ENCODE measurements at regions not wholly inside any gene's neighbourhood (a gene's known extent, or its start where the extent isn't known, plus 50 kb on each side); places are given as distances from the start of the nearest gene placed in this dataset.

GRCh38 chr5:167285591-167285990 is 1005.9 kb upstream of the WWC1 start:
- H3K27me3 ChIP-seq (replicated peaks in 1 of 7): no peaks in the 10 kb centered on the region
- no peak overlapping the region for H3K27ac ChIP-seq
- H3K36me3 ChIP-seq: no peaks in the 10 kb centered on the region
- H3K9me3 ChIP-seq: peaks cover 0 to 11% (median 0%) of the 10 kb centered on the region in 8 donors
- H3K4me1 ChIP-seq: no peaks in the 10 kb centered on the region
- no peak for TF ChIP-seq POLR2A (IDR thresholded peaks at IDR 0.05)
- no peak for TF ChIP-seq CTCF (IDR thresholded peaks at IDR 0.05 in 8 of 11, conservative IDR thresholded peaks at IDR 0.05 in 3 of 11)
- TF ChIP-seq POLR2AphosphoS5 (IDR thresholded peaks at IDR 0.05): no peak
- WGBS, 5 donors: 72 to 88% (median 78%) methylated on average over 5 of the region's 5 CpGs
- H3K4me3 ChIP-seq: no peak overlapping the region
- intact Hi-C loops (cut with DNase I; ENCODE audit: low total_unique reads): no loop called here
- DNase-seq: no peak

- no peaks in the 10 kb centered on the region for H3K4me1 ChIP-seq
- intact Hi-C loops (cut with DNase I; ENCODE audit: low total_unique reads): no loop called here
- no peak overlapping the region for H3K4me3 ChIP-seq
- TF ChIP-seq POLR2AphosphoS5 (IDR thresholded peaks at IDR 0.05) (no peak), CTCF (IDR thresholded peaks at IDR 0.05 in 8 of 11, conservative IDR thresholded peaks at IDR 0.05 in 3 of 11) (no peak), POLR2A (IDR thresholded peaks at IDR 0.05) (no peak)
- H3K36me3 ChIP-seq: no peaks in the 10 kb centered on the region
- DNase-seq: no peak
- H3K9me3 ChIP-seq: peaks cover 0 to 11% (median 0%) of the 10 kb centered on the region in 8 donors
- H3K27ac ChIP-seq: no peak overlapping the region
- no peaks in the 10 kb centered on the region for H3K27me3 ChIP-seq (replicated peaks in 1 of 7)
- 89 to 100% (median 92%) methylated on average over 1 of the region's 1 CpG for WGBS, 5 donors
These were observed 1004.6 kb upstream of the WWC1 start for GRCh38 chr5:167286891-167287290.

- no peak overlapping the region for H3K4me3 ChIP-seq
- TF ChIP-seq POLR2A (IDR thresholded peaks at IDR 0.05): no peak
- TF ChIP-seq POLR2AphosphoS5 (IDR thresholded peaks at IDR 0.05): no peak
- TF ChIP-seq CTCF (IDR thresholded peaks at IDR 0.05 in 8 of 11, conservative IDR thresholded peaks at IDR 0.05 in 3 of 11): no peak
- no peak overlapping the region for H3K27ac ChIP-seq
- WGBS, 5 donors: 85 to 97% (median 95%) methylated on average over 1 of the region's 1 CpG
- intact Hi-C loops (cut with DNase I; ENCODE audit: low total_unique reads): no loop called here
- peaks cover 0 to 5% (median 0%) of the 10 kb centered on the region in 8 donors for H3K9me3 ChIP-seq
- no peak for DNase-seq
- no peaks in the 10 kb centered on the region for H3K4me1 ChIP-seq
- no peaks in the 10 kb centered on the region for H3K36me3 ChIP-seq
- H3K27me3 ChIP-seq (replicated peaks in 1 of 7): no peaks in the 10 kb centered on the region
These were observed 1001.0 kb upstream of the WWC1 start for GRCh38 chr5:167290478-167290877.

GRCh38 chr5:167294882-167295680 is 996.4 kb upstream of the WWC1 start:
- DNase-seq: no peak
- no peak overlapping the region for H3K4me3 ChIP-seq
- H3K36me3 ChIP-seq: no peaks in the 10 kb centered on the region
- intact Hi-C loops (cut with DNase I; ENCODE audit: low total_unique reads): no loop called here
- H3K4me1 ChIP-seq: no peaks in the 10 kb centered on the region
- H3K27ac ChIP-seq: no peak overlapping the region
- TF ChIP-seq POLR2A (IDR thresholded peaks at IDR 0.05) (no peak), CTCF (IDR thresholded peaks at IDR 0.05 in 8 of 11, conservative IDR thresholded peaks at IDR 0.05 in 3 of 11) (no peak), POLR2AphosphoS5 (IDR thresholded peaks at IDR 0.05) (no peak)
- H3K9me3 ChIP-seq: no peaks in the 10 kb centered on the region
- WGBS, 5 donors: 56 to 62% (median 60%) methylated on average over 3 of the region's 3 CpGs
- no peaks in the 10 kb centered on the region for H3K27me3 ChIP-seq (replicated peaks in 1 of 7)
